H1 (cell line): ENCODE measurements at regions not wholly inside any gene's neighbourhood (a gene's known extent, or its start where the extent isn't known, plus 50 kb on each side); places are given as distances from the start of the nearest gene placed in this dataset.

Experiments used
- EP300 ChIP-seq, 2 experiments: IDR thresholded peaks; 1 replicate in 1 of 2; 2 replicates in 1 of 2; pipeline ENCODE4 v1.6.1; 2011 to 2012; ENCODE audit warnings: low read depth in 2 of 2, low read length in 2 of 2, mild to moderate bottlenecking in 2 of 2, borderline replicate concordance in 1 of 2, inconsistent platforms in 1 of 2, moderate library complexity in 1 of 2
- SP2 ChIP-seq: IDR thresholded peaks from 2 replicates; pipeline ENCODE4 v1.6.1; 2012; ENCODE audit warnings: mild to moderate bottlenecking, low read length, inconsistent platforms
- TAF7 ChIP-seq: optimal IDR thresholded peaks from 2 replicates; pipeline ENCODE3; 2011; ENCODE audit warnings: low read depth, mild to moderate bottlenecking, inconsistent platforms, low read length, moderate library complexity, borderline replicate concordance
- TF ChIP-seq, protein P1 (sequence below), 3 experiments: IDR thresholded peaks; 1 replicate in 2 of 3; 2 replicates in 1 of 3; pipeline versions ENCODE4 v1.5.1 to v1.6.1; 2011; ENCODE audit warnings: low read length in 3 of 3, mild to moderate bottlenecking in 3 of 3, inconsistent platforms in 2 of 3, low read depth in 1 of 3, moderate library complexity in 1 of 3; ENCODE audit not compliant: insufficient read depth in 1 of 3; ENCODE audit errors: control extremely low read depth in 1 of 3
- TF ChIP-seq, protein P2 (sequence below): IDR thresholded peaks from 2 replicates; pipeline ENCODE4 v1.6.1; 2011; ENCODE audit warnings: low read depth, mild to moderate bottlenecking, low read length; ENCODE audit not compliant: insufficient read depth

DNA sequence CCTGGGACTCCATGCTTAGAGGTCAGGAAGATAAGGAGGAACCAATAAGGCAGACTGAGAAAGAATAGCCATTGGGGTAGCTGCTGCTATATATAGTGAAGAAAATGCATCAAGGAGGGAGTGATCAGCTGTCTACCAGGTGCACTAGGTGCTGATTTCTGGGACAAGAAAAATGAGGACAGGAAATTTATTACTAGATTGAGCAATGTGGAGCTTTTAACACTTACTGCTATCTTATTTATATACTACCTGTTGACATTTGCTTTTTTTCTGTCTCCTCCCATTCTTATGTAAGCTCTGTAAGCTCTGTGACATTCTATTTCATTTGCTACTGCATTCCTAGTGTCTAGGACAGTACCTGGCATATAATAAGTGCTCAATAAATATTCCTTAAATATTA is 53.7 kb upstream of the DHX40 start (continued):
- TF ChIP-seq, protein P1, sequence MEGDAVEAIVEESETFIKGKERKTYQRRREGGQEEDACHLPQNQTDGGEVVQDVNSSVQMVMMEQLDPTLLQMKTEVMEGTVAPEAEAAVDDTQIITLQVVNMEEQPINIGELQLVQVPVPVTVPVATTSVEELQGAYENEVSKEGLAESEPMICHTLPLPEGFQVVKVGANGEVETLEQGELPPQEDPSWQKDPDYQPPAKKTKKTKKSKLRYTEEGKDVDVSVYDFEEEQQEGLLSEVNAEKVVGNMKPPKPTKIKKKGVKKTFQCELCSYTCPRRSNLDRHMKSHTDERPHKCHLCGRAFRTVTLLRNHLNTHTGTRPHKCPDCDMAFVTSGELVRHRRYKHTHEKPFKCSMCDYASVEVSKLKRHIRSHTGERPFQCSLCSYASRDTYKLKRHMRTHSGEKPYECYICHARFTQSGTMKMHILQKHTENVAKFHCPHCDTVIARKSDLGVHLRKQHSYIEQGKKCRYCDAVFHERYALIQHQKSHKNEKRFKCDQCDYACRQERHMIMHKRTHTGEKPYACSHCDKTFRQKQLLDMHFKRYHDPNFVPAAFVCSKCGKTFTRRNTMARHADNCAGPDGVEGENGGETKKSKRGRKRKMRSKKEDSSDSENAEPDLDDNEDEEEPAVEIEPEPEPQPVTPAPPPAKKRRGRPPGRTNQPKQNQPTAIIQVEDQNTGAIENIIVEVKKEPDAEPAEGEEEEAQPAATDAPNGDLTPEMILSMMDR (IDR thresholded peaks at IDR 0.05; ENCODE audit: control extremely low read depth in 1 of 3, insufficient read depth in 1 of 3, low read depth in 1 of 3, low read length in 3 of 3) = no peak
- TF ChIP-seq EP300 (IDR thresholded peaks at IDR 0.05; ENCODE audit: borderline replicate concordance in 1 of 2, low read depth in 2 of 2, low read length in 2 of 2) (no peak), TAF7 (no peak), SP2 (no peak)
- TF ChIP-seq, protein P2, sequence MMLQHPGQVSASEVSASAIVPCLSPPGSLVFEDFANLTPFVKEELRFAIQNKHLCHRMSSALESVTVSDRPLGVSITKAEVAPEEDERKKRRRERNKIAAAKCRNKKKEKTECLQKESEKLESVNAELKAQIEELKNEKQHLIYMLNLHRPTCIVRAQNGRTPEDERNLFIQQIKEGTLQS = no peak
